Ammon's horn (tissue), 1 donor: ENCODE measurements at regions not wholly inside any gene's neighbourhood (a gene's known extent, or its start where the extent isn't known, plus 50 kb on each side); places are given as distances from the start of the nearest gene placed in this dataset.
"Not testable (repeated sequence)": the region's sequence is repeated elsewhere in the genome, so short reads cannot be mapped to it uniquely, and the experiment has no call there.

Experiments used
- DNase-seq: peaks from one replicate; pipeline ENCODE4 v3.0.0-alpha.2; 2016; ENCODE audit warnings: low spot score

DNA sequence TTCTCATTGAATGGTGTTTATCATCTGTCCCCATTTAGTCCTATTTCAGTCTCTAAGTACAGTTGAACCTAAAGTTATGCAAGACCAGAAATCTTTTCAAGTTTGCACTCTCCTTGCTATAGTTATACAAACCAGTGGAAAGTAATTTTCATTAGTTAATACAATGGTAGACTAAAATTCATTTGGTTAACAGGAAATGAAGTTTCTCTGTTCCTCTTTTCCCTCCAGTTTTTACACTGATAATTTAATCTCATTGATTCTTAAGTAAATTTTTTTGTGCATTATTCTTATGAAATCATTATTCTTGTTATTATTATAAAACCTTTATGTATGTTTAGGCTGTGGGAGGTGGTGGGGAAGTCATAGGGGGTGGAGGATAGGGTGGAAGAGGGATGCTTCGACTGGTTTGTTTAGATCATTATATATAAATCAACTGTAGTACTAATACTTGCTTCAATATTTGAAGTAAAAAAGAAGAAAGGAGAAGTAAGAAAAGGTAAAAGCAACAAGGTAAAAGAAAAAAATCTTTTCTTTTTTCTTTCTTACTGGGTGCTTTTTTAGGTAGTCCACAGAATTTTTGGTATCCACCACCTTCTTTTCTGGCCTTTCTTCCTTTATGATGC lies 104.1 kb downstream of the GPR85 start:
- DNase-seq, result no peak

DNA sequence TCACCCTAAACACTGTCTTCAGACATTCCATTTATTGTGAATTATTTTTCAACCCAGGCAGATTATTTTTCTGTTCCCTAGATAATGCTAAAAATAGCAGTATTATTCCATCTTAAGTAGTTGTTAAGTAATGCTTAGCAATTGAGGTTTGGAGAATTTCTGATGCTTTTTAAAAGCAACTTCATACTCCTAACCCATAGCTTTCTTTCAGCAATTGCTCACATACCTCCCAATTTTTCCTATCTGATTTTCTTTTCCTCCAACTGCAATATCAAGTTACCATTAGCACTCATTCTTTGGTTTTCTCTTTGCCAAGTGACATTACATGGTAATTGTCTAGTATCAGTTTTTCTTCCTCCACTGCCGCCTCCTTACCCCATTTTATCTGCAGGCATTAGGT lies 104.7 kb downstream of the GPR85 start:
- no peak for DNase-seq

DNA sequence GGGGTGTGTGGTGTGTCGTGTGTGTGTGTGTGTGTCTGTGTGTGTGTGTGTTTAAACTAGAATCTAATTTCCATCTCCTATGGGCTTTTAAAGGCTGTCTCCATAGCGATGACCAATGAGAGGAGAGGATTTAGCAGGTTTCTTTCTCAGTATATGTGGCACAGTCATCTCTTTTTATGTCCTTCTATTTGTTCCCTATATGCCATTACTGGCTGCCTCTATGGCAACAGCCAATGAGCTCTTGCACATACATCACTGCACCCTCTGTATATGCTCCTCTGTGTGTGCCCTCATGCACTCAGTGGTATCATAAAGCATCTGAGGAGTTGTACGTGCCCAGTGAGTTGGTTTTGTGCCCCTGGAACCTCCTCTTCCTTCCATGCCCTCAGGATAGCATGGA lies 107.6 kb downstream of the GPR85 start:
- not testable (repeated sequence) for DNase-seq

DNA sequence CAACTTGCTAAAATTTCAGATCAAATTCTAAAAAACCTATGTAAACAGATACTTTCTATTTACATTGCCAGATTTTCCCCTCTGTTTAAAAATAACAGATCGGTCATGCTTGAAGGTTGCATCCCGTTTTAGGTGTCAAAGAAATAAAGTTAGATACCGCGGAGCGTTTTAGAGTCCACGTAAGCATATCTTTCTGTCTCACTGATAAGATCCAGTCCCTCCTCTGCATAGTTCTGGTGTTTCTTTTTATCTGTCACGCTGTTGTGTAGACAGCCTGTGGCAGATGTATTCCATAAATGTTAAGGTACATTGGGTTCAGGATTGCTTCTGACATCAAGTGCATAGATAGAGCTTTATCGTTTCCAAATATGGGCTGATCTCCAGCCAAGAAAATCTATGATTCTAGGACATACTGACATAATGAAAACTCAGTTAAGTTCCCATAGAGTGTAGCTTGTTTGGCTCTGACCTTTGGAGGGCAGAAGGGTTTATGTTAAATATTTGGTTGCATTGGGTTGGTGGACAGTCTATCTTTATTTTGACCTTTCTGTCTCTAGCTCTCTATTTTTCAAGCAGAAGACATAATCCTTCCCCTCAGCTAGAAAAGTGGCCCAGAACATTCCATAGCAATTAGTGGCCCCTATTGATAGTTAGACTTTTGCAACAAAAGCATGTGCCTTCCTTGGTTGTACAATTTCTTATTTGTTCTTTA lies 109.2 kb downstream of the GPR85 start:
- DNase-seq, result not testable (repeated sequence)

DNA sequence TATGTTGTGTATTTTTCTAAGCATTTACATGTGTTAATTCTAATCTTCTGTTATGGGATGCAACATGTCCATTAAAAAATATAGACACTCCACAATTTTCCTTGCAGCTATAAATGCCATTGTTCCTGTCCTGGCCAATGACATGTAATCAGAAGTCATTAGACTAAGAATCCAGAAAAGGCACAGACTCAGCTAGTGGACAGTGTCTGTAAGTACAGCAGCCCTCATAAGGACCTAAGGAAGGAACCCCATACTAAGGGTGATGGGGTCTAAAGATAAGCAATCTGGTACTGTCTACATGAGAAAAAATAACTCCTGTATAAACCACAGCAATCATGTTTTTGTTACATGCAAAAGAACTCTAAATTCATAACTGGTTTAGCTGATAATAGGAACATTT lies 115.9 kb downstream of the GPR85 start:
- no peak for DNase-seq

DNA sequence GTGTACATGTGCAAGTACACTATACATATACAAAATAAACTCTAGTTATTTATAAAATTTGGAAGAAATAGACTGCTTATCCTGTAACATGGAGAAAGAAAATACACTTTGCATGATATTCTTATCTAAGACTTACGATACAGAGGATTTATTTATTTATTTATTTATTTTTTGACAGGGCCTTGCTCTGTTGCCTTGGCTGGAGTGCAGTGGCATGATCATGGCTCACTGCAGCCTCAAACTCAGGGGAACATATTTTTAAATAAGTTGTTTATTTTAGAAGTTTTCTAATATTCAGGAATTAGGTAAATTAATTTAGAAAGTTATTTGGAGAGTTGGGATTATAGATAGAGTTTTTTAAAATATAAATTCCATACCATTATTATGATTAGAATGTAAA lies 116.7 kb downstream of the GPR85 start:
- DNase-seq, result no peak

DNA sequence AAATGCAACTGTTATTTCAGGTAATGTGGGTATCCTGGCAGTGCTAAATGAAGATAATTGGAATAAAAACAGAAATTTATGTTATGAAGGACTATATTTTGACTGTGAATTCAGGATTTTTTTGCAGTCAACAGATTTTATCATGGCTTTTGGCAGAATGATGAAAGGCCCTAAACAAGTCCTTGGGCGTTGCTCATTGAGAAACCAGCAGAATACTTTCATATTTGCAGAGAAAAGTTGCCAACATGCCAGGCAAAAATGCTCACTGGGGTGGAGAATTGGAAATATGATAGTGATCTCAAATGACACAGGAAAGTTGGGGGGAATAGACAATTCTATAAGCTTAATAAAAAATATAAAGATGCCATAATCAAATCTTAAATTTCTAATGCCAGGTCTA lies 121.1 kb downstream of the GPR85 start:
- DNase-seq, result no peak

DNA sequence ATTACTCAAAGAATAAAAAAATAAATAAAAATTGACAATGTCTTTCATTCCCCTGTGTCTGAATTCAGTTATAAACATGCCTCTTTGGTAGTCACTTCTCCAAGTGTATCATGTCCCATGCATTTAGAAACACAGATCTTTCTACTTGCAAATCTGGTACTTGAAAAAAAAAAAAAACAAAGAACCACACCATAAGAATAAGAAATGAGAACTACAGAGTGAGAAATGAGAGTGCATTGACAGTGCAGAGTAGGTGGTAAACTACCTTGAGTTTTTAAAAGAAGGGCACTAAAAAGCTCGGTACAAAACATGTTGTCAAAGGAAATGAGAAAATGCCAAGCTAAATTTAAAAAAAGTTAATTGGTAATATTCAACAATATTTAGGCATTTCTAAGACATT lies 123.0 kb downstream of the GPR85 start:
- no peak for DNase-seq

DNA sequence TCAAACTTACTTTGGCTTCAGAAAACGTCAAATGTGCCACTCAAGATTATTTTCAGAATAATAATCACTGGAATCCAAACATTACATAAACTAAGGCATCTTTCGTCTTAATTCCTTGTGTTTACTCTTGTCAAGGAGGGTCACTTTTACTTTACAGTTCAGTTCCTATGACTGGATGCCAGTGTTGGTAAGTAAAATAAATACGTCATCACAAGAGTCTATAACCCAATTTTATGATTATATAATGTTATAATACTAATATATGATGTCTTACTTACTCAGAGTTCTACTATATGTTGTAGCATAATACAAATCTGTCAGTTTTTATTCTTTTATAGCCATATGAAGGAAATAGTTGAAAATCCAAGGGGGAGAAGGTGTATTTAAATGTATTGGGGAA lies 123.8 kb downstream of the GPR85 start:
- DNase-seq, result no peak

DNA sequence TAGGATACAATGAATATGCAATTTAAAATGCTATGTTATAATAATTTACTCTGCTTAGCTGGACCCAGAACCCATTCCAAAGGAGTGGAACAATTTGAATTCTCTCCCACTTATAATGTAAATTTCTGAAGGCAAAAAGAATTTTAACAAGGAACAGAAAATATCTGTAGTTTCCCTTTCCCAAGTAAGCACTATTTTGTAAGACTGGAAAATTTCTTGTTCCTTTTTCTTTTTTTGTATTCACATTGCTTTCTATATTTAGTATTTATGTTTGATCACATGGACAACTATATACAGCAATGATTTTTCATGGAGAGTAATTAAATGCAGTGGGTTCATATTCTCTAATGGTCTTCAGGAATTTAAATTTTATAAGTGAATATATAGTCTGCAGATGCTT lies 127.4 kb downstream of the GPR85 start:
- no peak for DNase-seq

DNA sequence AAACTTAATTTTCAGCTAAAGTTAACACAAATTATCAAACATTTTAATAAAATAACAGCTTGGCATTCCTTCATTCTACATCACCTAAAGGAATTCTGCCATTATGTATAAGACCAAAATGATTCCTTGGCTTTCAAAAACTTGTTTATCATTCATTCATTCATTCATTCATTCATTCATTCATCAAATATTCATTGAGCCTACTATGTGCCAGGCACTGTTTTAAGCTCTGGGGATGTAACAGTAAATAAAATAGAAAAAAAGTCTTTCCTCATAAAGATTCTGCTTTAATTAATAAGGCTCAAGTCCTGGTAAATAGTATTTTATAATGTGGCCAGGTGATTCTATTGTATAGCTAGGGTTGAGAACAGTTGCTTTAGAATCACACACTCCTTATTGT lies 127.9 kb downstream of the GPR85 start:
- DNase-seq, result no peak

DNA sequence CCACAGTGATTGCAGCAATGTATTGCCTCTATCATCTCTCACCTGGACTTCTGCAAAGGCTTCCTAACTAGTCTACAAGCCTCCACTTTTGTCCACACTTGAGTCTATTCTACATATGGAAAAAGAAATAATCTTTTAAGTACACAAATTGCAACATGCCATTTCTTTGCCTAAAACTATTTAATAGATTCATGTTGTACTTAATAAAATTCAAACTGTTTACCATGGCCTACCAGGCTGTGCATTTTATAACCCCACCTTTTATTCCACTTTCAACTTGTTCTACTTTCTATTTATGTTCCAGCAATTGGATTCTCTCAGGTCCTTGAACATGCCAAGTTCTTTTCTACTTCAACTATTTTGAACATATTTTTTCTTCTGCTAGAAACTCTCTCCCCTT lies 128.7 kb downstream of the GPR85 start:
- no peak for DNase-seq

DNA sequence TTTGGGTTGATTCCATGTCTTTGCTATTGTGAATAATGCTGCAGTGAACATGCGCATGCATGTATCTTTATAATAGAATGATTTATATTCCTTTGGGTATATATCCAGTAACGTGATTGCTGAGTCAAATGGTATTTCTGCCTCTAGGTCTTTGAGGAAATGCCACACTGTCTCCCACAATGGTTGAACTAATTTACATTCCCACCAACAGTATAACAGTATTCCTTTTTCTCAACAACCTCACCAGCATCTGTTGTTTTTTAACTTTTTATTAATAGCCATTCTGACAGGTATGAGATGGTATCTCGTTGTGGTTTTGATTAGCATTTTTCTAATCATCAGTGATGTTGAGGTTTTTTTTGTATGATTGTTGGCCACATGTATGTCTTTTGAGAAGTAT lies 133.6 kb downstream of the GPR85 start:
- DNase-seq, result not testable (repeated sequence)

DNA sequence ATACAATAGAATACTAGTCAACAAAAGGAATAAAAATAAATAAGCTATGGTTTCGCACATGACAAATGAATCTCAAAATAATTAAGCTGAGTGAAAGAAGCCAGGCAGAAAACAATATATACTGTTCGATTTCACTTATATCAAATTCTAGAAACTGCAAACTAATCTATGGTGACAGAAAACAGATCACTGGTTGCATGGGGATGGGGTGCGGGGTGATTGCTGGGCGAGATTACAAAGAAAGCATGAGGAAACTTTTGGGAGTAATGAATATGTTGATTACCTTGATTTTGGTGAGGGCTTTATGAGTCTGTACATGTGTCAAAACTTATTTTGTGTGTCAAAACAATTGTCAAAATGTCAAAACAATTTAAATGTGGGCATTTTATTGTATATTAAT lies 135.6 kb downstream of the GPR85 start:
- DNase-seq, result no peak

DNA sequence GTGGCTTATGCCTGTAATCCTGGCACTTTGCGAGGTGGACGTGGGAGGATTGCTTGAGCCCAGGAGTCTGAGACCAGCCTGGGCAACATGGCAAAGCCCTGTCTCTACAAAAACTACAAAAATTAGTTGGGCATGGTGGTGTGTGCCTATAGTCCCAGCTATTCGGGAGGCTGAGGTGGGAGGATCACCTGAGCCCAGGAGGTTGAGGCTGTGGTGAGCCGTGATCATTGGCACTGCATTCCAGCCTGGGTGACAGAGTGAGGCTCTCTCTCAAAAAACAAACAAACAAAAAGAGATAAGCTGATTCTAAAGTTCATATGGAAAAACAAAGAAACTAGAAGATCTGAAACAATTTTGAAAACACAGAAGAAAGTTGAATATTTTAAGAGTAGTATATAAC lies 136.9 kb downstream of the GPR85 start:
- DNase-seq, result not testable (repeated sequence)

DNA sequence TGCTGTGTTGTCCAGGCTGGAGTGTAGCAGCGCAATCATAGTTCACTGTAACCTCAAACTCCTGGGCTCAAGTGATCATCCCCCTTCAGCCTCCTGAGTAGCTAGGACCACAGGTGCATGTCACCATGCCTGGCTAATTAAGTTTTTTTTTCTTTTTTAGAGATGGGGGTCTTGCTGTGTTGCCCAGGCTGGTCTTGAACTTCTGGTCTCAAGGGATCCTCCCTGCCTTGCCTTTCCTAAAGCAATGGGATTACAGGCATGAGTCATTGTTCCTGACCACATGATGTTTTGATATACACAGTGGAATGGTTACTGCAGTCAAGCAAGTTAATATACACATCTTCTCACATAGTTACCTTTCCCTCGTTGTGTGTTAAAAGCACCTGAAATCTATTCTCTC lies 140.3 kb downstream of the GPR85 start:
- DNase-seq, result no peak

DNA sequence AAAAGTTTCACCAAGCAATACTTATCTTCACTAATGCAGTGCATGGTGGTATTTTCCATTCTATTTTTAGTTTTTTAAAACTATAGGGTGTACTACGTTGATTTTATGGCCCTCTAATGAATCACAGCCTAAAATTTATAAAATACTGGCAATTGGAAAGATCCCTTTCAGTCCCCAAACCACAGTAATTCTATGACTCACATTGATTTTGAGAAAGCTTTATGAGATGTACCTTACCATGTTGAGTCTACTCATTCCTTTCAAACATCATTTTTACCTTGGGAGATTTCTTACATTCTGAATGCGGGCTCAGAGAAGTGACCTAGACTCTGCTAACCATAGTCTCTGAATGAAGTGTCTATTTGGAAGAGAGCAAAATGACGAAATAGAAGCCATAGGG lies 141.6 kb downstream of the GPR85 start:
- no peak for DNase-seq

DNA sequence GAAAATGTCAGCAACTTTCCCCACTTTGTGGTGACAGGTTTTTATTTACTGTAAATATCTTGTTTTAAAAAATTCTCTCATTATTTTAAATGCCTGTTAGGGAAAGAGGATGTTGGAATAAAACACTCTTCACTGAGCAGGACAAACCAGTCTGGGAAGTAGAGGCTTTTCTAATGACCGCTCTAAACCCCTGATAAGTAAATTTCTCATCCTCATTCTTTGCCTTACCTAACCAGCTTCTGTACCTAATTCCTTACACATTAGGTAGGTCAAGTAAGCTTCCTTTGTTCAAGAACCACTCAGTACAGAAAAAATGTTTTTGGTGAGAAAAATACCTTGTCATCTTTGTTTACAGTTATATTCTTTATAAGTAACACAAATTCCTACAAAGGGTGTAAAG lies 143.6 kb downstream of the GPR85 start:
- DNase-seq, result no peak

DNA sequence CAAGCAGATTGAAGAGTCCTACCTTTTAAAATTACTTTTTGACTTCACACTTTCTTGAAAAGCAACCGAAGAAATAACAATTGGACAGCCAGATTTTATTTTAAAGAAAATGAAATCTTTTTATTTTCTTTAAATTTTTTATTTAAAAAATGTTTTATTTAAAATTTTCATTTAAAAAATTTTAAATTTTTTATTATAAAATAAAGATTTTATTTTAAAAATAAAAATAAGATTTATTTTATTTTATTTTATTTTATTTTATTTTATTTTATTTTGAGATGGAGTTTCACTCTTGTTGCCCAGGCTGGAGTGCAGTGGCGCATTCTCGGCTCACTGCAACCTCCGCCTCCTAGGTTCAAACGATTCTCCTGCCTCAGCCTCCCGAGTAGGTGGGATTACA lies 144.5 kb downstream of the GPR85 start:
- not testable (repeated sequence) for DNase-seq

DNA sequence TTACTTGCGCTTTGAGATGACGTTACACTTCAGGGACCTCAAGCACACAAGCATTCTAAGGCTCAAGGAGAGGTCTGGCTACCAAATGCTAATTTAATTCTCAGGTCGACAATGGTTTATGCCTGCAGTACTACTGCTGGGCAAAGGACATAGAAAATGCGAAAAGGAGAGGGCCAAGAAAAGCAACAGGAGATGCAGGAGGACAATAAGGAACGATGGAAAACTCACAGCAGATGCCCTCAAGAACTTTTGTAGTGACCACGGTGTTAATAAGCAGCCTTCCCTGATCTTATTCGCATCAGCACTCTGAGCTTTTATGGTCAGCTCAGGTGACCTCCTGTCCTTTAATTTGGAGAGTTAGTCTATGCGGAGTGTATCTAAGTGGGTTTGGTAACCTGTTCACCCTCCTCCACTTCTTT lies 146.3 kb downstream of the GPR85 start:
- DNase-seq, result no peak

DNA sequence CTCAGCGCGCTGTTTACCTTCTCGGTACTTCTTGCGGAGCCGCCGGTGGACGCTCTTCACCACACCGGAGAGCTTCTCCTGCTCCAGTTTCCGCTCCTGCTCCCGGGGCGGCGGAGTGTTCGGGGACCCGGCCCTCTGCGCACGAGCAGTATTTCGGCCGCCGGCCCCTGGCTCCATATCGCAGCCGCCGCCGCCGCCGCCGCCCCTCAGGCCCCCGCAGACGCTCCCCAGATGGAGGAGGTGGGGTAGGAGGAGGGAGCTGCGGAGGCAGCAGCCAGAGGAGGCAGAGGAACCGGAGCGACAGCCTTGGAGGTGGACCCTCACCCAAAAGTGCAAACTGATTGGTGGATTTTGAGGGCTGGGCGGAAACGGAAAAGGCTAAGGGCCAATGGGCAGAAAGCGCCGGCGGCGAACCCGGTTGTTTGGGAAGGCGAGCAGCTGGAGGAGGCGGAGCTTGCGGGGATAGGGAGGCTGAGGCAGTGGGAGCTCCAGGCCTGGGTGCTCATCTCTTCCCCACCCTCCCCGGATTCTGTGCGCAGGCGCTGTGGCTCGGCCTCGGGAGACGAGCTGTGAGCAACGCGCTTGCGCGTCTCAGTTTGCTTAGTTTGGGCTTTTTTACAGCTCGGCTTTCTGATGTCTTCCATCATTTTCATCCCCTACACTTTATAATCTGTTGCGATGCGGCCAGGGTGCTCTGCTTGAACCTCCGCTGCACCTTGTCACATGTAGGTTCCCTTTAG lies 146.9 kb downstream of the GPR85 start:
- DNase-seq, result peak; percentile 100

DNA sequence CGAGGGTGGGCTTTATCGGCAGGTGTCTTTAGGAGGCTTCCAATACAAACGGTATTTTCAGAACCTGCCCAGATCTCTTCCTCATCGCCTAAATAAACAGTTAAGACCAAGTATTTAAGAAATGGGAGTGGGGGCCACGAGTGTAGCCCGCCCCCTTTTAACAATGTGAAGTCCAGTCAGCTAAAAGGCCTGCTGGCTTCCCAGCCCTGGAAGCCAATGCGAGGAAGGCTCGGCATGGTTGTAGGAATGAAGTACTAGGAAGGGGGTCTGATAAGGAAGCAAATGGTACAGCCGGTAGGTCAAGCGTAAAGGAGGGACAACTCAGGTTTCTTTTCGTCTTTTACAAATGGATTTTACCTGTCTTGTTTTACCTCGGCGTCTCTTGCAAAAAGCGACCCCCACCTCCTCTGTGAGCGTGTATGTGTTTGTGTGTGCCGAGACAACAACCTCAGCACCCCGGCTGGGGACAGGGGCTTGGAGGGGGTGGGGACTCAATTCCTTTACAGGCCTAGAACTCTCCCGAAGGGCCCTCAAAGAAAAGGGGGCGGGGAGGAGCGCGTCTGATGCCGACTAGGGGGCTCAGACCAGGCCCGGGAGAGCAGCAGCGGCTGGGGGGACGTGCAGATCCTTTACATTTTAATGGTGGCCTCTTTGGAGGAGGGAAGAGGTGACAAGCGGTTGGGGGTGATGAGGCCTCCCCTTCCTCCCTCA lies 147.6 kb downstream of the GPR85 start:
- peak; percentile 17 for DNase-seq
